T-helper 2 cell treated with Interferon-gamma antibody and Interleukin-4, amounts not matched to agents 5 μg/mL and 100 μg/mL, for 36 hours (primary cell): ENCODE measurements at regions not wholly inside any gene's neighbourhood (a gene's known extent, or its start where the extent isn't known, plus 50 kb on each side); places are given as distances from the start of the nearest gene placed in this dataset.

ENCODE experiments used
- DNase-seq: peaks from one replicate; pipeline ENCODE4 v3.0.0; 2021; ENCODE audit warnings: low spot score
- H3K27ac Mint-ChIP-seq: one replicate; pipeline ENCODE4 v1.8.0; 2021; ENCODE audit warnings: mild to moderate bottlenecking, mixed read lengths
- H3K27me3 Mint-ChIP-seq: one replicate; pipeline ENCODE4 v1.8.0; 2021; ENCODE audit warnings: low read depth, mixed read lengths
- H3K36me3 Mint-ChIP-seq: one replicate; pipeline ENCODE4 v1.8.0; 2021; ENCODE audit warnings: low read depth, mixed read lengths
- H3K4me1 Mint-ChIP-seq: one replicate; pipeline ENCODE4 v1.8.0; 2021; ENCODE audit warnings: low read depth, mixed read lengths
- H3K4me3 Mint-ChIP-seq: one replicate; pipeline ENCODE4 v1.8.0; 2022; ENCODE audit warnings: mild to moderate bottlenecking, moderate library complexity, mixed read lengths
- H3K9me3 Mint-ChIP-seq: one replicate; pipeline ENCODE4 v1.8.0; 2021; ENCODE audit warnings: mixed read lengths

- Mint-ChIP-seq H3K27ac (no peak overlapping the region), H3K9me3 (no peaks in the 10 kb centered on the region), H3K4me1 (peaks cover 3% of the 10 kb centered on the region), H3K36me3 (no peaks in the 10 kb centered on the region), H3K27me3 (peaks cover 4% of the 10 kb centered on the region), H3K4me3 (no peak overlapping the region)
- no peak for DNase-seq
These were observed 196.7 kb downstream of the SH3BP4 start for GRCh38 chr2:235148201-235149170.

- Mint-ChIP-seq H3K27me3 (peaks cover 4% of the 10 kb centered on the region), H3K36me3 (no peaks in the 10 kb centered on the region), H3K4me1 (peaks cover 3% of the 10 kb centered on the region), H3K27ac (no peak overlapping the region), H3K9me3 (no peaks in the 10 kb centered on the region), H3K4me3 (no peak overlapping the region)
- DNase-seq: no peak
These were observed 197.4 kb downstream of the SH3BP4 start for GRCh38 chr2:235149240-235149659.

GRCh38 chr2:235149736-235150135 is 197.9 kb downstream of the SH3BP4 start:
- H3K27ac Mint-ChIP-seq: no peak overlapping the region
- H3K4me1 Mint-ChIP-seq: peaks cover 3% of the 10 kb centered on the region
- DNase-seq: no peak
- H3K27me3 Mint-ChIP-seq: peaks cover 4% of the 10 kb centered on the region
- no peak overlapping the region for H3K4me3 Mint-ChIP-seq
- no peaks in the 10 kb centered on the region for H3K9me3 Mint-ChIP-seq
- H3K36me3 Mint-ChIP-seq: no peaks in the 10 kb centered on the region

GRCh38 chr2:235151152-235151551 is 199.3 kb downstream of the SH3BP4 start:
- Mint-ChIP-seq H3K27me3 (peaks cover 4% of the 10 kb centered on the region), H3K4me1 (peaks cover 3% of the 10 kb centered on the region), H3K4me3 (no peak overlapping the region), H3K9me3 (no peaks in the 10 kb centered on the region), H3K27ac (no peak overlapping the region), H3K36me3 (no peaks in the 10 kb centered on the region)
- DNase-seq: no peak

- H3K9me3 Mint-ChIP-seq: no peaks in the 10 kb centered on the region
- DNase-seq: no peak
- H3K27me3 Mint-ChIP-seq: no peaks in the 10 kb centered on the region
- peaks cover 3% of the 10 kb centered on the region for H3K4me1 Mint-ChIP-seq
- no peaks in the 10 kb centered on the region for H3K36me3 Mint-ChIP-seq
- H3K27ac Mint-ChIP-seq: no peak overlapping the region
- no peak overlapping the region for H3K4me3 Mint-ChIP-seq
These were observed 203.3 kb downstream of the SH3BP4 start for GRCh38 chr2:235155163-235155562.

- Mint-ChIP-seq H3K27me3 (no peaks in the 10 kb centered on the region), H3K4me1 (peaks cover 3% of the 10 kb centered on the region), H3K9me3 (no peaks in the 10 kb centered on the region), H3K4me3 (no peak overlapping the region), H3K36me3 (no peaks in the 10 kb centered on the region), H3K27ac (no peak overlapping the region)
- DNase-seq: no peak
These were observed 204.2 kb downstream of the SH3BP4 start for GRCh38 chr2:235156055-235156454.

GRCh38 chr2:235157746-235158482 is 206.1 kb downstream of the SH3BP4 start:
- no peaks in the 10 kb centered on the region for H3K9me3 Mint-ChIP-seq
- H3K27me3 Mint-ChIP-seq: no peaks in the 10 kb centered on the region
- no peak overlapping the region for H3K27ac Mint-ChIP-seq
- no peaks in the 10 kb centered on the region for H3K4me1 Mint-ChIP-seq
- no peaks in the 10 kb centered on the region for H3K36me3 Mint-ChIP-seq
- DNase-seq: no peak
- no peak overlapping the region for H3K4me3 Mint-ChIP-seq

- Mint-ChIP-seq H3K27ac (no peak overlapping the region), H3K4me1 (no peaks in the 10 kb centered on the region), H3K27me3 (no peaks in the 10 kb centered on the region), H3K9me3 (no peaks in the 10 kb centered on the region), H3K36me3 (no peaks in the 10 kb centered on the region), H3K4me3 (no peak overlapping the region)
- DNase-seq: no peak
These were observed 208.5 kb downstream of the SH3BP4 start for GRCh38 chr2:235160281-235160810.

- no peak for DNase-seq
- H3K4me1 Mint-ChIP-seq: no peaks in the 10 kb centered on the region
- H3K4me3 Mint-ChIP-seq: no peak overlapping the region
- H3K36me3 Mint-ChIP-seq: no peaks in the 10 kb centered on the region
- no peak overlapping the region for H3K27ac Mint-ChIP-seq
- H3K27me3 Mint-ChIP-seq: no peaks in the 10 kb centered on the region
- H3K9me3 Mint-ChIP-seq: no peaks in the 10 kb centered on the region
These were observed 209.7 kb downstream of the SH3BP4 start for GRCh38 chr2:235161565-235161964.

- no peak overlapping the region for H3K4me3 Mint-ChIP-seq
- no peaks in the 10 kb centered on the region for H3K9me3 Mint-ChIP-seq
- H3K4me1 Mint-ChIP-seq: no peaks in the 10 kb centered on the region
- no peak for DNase-seq
- no peak overlapping the region for H3K27ac Mint-ChIP-seq
- H3K36me3 Mint-ChIP-seq: no peaks in the 10 kb centered on the region
- no peaks in the 10 kb centered on the region for H3K27me3 Mint-ChIP-seq
These were observed 210.4 kb downstream of the SH3BP4 start for GRCh38 chr2:235162082-235162836.

- DNase-seq: no peak
- H3K27ac Mint-ChIP-seq: no peak overlapping the region
- H3K9me3 Mint-ChIP-seq: no peaks in the 10 kb centered on the region
These were observed 211.0 kb downstream of the SH3BP4 start for GRCh38 chr2:235162837-235163197.

GRCh38 chr2:235165136-235165535 is 213.3 kb downstream of the SH3BP4 start:
- Mint-ChIP-seq H3K27ac (no peak overlapping the region), H3K4me1 (no peaks in the 10 kb centered on the region), H3K4me3 (no peak overlapping the region), H3K9me3 (no peaks in the 10 kb centered on the region), H3K27me3 (no peaks in the 10 kb centered on the region), H3K36me3 (no peaks in the 10 kb centered on the region)
- DNase-seq: no peak

More at GRCh38 chr2:235162837-235163197, 211.0 kb downstream of the SH3BP4 start:
- H3K36me3 Mint-ChIP-seq: no peaks in the 10 kb centered on the region
- H3K27me3 Mint-ChIP-seq: no peaks in the 10 kb centered on the region
- H3K4me1 Mint-ChIP-seq: no peaks in the 10 kb centered on the region
- H3K4me3 Mint-ChIP-seq: no peak overlapping the region

GRCh38 chr2:235165631-235166030 is 213.8 kb downstream of the SH3BP4 start:
- Mint-ChIP-seq H3K4me3 (no peak overlapping the region), H3K27ac (no peak overlapping the region), H3K27me3 (no peaks in the 10 kb centered on the region), H3K9me3 (no peaks in the 10 kb centered on the region), H3K4me1 (no peaks in the 10 kb centered on the region), H3K36me3 (no peaks in the 10 kb centered on the region)
- no peak for DNase-seq
